HepG2 (cell line): ENCODE measurements at regions not wholly inside any gene's neighbourhood (a gene's known extent, or its start where the extent isn't known, plus 50 kb on each side); places are given as distances from the start of the nearest gene placed in this dataset.

Source experiments
- CEBPZ ChIP-seq: IDR thresholded peaks from 2 replicates; pipeline ENCODE4 v1.6.1; 2012; ENCODE audit warnings: low read length, improper control_type of control experiment
- CTCF ChIP-seq: sonication (generic); formaldehyde crosslinking; IDR thresholded peaks from 2 replicates; pipeline ENCODE4 v1.5.0; 2020; ENCODE audit warnings: mild to moderate bottlenecking, missing genetic modification reagents, moderate library complexity
- EZH2 ChIP-seq: conservative IDR thresholded peaks from 2 replicates; pipeline ENCODE4 v1.6.1; 2012; ENCODE audit warnings: mild to moderate bottlenecking, low read depth, low read length, moderate library complexity
- MAZ ChIP-seq, 2 experiments: sonication (generic) in 1 of 2; formaldehyde crosslinking in 1 of 2; IDR thresholded peaks; 2 replicates each; pipeline versions ENCODE4 v1.5.0 to v1.6.1; 2012 to 2020; ENCODE audit warnings: low read depth in 2 of 2, mild to moderate bottlenecking in 2 of 2, borderline replicate concordance in 1 of 2, improper control_type of control experiment in 1 of 2, low read length in 1 of 2, missing genetic modification reagents in 1 of 2, moderate library complexity in 1 of 2
- MTA1 ChIP-seq: sonication (generic); formaldehyde crosslinking; IDR thresholded peaks from 2 replicates; pipeline ENCODE4 v1.4.0; 2020; ENCODE audit warnings: missing genetic modification reagents, mild to moderate bottlenecking, borderline replicate concordance
- NR0B2 ChIP-seq: sonication (generic); formaldehyde crosslinking; IDR thresholded peaks from 2 replicates; pipeline ENCODE4 v1.4.0; 2020; ENCODE audit warnings: mild to moderate bottlenecking, missing genetic modification reagents
- POGZ ChIP-seq: sonication (generic); formaldehyde crosslinking; IDR thresholded peaks from 2 replicates; pipeline ENCODE4 v1.4.0; 2020; ENCODE audit warnings: mild to moderate bottlenecking, missing genetic modification reagents
- POLR2A ChIP-seq, 2 experiments: IDR thresholded peaks; 2 replicates each; pipeline ENCODE4 v1.6.1; 2011; ENCODE audit warnings: low read depth in 2 of 2, low read length in 2 of 2, mild to moderate bottlenecking in 1 of 2, moderate library complexity in 1 of 2; ENCODE audit not compliant: insufficient read depth in 1 of 2
- SMAD9 ChIP-seq: sonication (generic); formaldehyde crosslinking; IDR thresholded peaks from 2 replicates; pipeline ENCODE4 v1.5.1; 2020; ENCODE audit warnings: mild to moderate bottlenecking, missing genetic modification reagents
- SP1 ChIP-seq, 2 experiments: fragments of 450-650 bp in 1 of 2; sonication (generic) in 1 of 2; formaldehyde crosslinking in 1 of 2; IDR thresholded peaks; 2 replicates each; pipeline versions ENCODE4 v1.4.0 to v1.6.1; 2016 to 2020; ENCODE audit warnings: missing genetic modification reagents in 1 of 2
- TRIM24 ChIP-seq: sonication (generic); formaldehyde crosslinking; IDR thresholded peaks from 2 replicates; pipeline ENCODE4 v1.8.0; 2022; ENCODE audit warnings: mild to moderate bottlenecking, missing genetic modification reagents
- ZMYM4 ChIP-seq: sonication (generic); formaldehyde crosslinking; IDR thresholded peaks from 2 replicates; pipeline ENCODE4 v1.8.1; 2023; ENCODE audit warnings: mild to moderate bottlenecking, missing genetic modification reagents
- TF ChIP-seq, protein P1 (sequence below): sonication (generic); formaldehyde crosslinking; IDR thresholded peaks from 2 replicates; pipeline ENCODE4 v1.9.0; 2021; ENCODE audit warnings: missing genetic modification reagents, borderline replicate concordance
- TF ChIP-seq, protein P2 (sequence below): IDR thresholded peaks from 2 replicates; pipeline ENCODE4 v1.6.1; 2016; ENCODE audit warnings: low read depth, borderline replicate concordance

DNA sequence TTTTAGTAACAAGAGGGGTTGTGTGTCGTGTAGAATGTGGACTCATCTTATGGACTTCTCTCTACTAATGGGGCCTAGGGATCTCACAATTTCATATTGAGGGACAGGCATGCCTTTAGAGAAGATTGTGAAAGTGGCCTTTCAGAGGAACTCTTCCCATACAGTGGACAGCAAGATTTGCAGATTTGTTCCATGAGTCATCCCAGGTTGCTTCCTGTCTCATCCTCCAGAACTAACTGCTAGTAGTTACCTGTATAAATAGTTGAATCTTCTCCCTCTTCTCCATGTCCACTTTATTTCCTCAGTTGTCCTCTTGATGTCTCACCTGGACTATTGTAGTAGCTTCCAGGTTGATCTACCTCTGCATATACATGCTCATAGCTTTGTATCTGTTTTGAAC, 997.5 kb upstream of the CTNND2 start:
- no peak for TF ChIP-seq CTCF (CRISPR knock-in tag)
- TF ChIP-seq ZMYM4 (CRISPR knock-in tag) = no peak
- TF ChIP-seq CEBPZ = no peak
- no peak for TF ChIP-seq MTA1 (CRISPR knock-in tag)
- TF ChIP-seq, protein P1, sequence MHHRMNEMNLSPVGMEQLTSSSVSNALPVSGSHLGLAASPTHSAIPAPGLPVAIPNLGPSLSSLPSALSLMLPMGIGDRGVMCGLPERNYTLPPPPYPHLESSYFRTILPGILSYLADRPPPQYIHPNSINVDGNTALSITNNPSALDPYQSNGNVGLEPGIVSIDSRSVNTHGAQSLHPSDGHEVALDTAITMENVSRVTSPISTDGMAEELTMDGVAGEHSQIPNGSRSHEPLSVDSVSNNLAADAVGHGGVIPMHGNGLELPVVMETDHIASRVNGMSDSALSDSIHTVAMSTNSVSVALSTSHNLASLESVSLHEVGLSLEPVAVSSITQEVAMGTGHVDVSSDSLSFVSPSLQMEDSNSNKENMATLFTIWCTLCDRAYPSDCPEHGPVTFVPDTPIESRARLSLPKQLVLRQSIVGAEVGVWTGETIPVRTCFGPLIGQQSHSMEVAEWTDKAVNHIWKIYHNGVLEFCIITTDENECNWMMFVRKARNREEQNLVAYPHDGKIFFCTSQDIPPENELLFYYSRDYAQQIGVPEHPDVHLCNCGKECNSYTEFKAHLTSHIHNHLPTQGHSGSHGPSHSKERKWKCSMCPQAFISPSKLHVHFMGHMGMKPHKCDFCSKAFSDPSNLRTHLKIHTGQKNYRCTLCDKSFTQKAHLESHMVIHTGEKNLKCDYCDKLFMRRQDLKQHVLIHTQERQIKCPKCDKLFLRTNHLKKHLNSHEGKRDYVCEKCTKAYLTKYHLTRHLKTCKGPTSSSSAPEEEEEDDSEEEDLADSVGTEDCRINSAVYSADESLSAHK = no peak
- no peak for TF ChIP-seq EZH2
- TF ChIP-seq POGZ (CRISPR knock-in tag) = no peak
- TF ChIP-seq SMAD9 = no peak
- TF ChIP-seq MAZ (IDR thresholded peaks at IDR 0.05; ENCODE audit: borderline replicate concordance, low read depth, low read length) = no peak
- TF ChIP-seq MAZ (CRISPR knock-in tag; IDR thresholded peaks at IDR 0.05; ENCODE audit: low read depth) = no peak
- no peak for TF ChIP-seq NR0B2 (CRISPR knock-in tag)
- TF ChIP-seq, protein P2, sequence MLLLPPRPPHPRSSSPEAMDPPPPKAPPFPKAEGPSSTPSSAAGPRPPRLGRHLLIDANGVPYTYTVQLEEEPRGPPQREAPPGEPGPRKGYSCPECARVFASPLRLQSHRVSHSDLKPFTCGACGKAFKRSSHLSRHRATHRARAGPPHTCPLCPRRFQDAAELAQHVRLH (CRISPR knock-in tag) = no peak
- no peak for TF ChIP-seq POLR2A (IDR thresholded peaks at IDR 0.05; ENCODE audit: insufficient read depth in 1 of 2, low read depth in 2 of 2, low read length in 2 of 2)
- TF ChIP-seq TRIM24 (CRISPR knock-in tag) = no peak
- no peak for TF ChIP-seq SP1 (IDR thresholded peaks at IDR 0.05)
- no peak for TF ChIP-seq SP1 (CRISPR knock-in tag; IDR thresholded peaks at IDR 0.05)
